ENCODE measurements at regions not wholly inside any gene's neighbourhood (a gene's known extent, or its start where the extent isn't known, plus 50 kb on each side); places are given as distances from the start of the nearest gene placed in this dataset.

DNA sequence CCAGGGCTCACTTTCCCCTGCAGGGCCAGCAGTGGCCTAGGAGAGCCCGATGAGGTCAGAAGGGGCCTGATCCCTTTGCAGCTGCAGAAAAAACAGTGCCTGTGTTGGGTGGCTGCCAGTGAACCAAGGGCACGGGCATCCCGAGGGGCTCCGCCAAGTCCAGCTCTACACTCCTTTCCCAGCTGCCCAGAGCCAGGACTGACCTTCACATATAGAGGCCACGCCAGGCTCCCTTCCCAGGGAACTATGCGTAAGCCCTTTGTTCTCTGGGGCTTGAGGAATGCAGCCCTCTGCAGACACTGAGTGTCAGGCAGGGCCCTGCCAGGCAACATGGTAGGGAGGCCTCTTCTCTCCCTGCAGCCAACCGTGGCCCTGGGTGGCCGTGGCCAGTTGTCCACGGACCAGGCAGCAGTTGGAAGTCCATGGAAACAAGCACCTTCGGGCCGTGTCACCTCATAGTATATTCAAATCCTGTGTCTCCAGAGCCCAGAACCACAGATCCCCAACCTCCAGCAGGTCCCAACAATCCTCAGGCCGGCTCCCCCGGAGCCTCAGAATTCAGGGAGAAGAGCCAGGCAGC lies 194.0 kb downstream of the NPHP4 start:
- no peak for ATAC-seq
- Histone ChIP-seq H3K36me3 (ENCODE audit: control insufficient read depth in 2 of 2, insufficient read depth in 2 of 2, low read length in 1 of 2) (no peaks in the 10 kb centered on the region), H3K4me1 (ENCODE audit: control insufficient read depth, insufficient read depth, low read length) (no peaks in the 10 kb centered on the region), H2AFZ (ENCODE audit: control insufficient read depth, low read depth, low read length) (no peak overlapping the region), H3K27me3 (replicated peaks in 1 of 2; ENCODE audit: control insufficient read depth in 2 of 2, insufficient read depth in 2 of 2, low read length in 1 of 2) (no peaks in the 10 kb centered on the region), H3K9me3 (replicated peaks; ENCODE audit: control insufficient read depth, insufficient read depth, low read length) (no peaks in the 10 kb centered on the region), H3K4me2 (ENCODE audit: control insufficient read depth, insufficient read depth) (no peak overlapping the region), H3K9ac (ENCODE audit: control insufficient read depth, insufficient read depth, low read length) (no peak overlapping the region), H3K4me3 (no peak overlapping the region), H3K79me2 (ENCODE audit: control insufficient read depth, insufficient read depth, low read length) (no peaks in the 10 kb centered on the region), H4K20me1 (ENCODE audit: control insufficient read depth, insufficient read depth) (no peaks in the 10 kb centered on the region), H3K27ac (ENCODE audit: control insufficient read depth, insufficient read depth) (no peak overlapping the region)
- intact Hi-C loops (cut with micrococcal nuclease; ENCODE audit: unreplicated experiment) (no loop called here), in situ Hi-C loops (cut with MboI) (no loop called here)
- RAD21 ChIA-PET (ENCODE audit: unreplicated experiment), result no interaction called here
- no peak for DNase-seq (ENCODE audit: low read depth, low spot score)
- POLR2A ChIA-PET, result no interaction called here
- TF ChIP-seq NFYA (IDR thresholded peaks at IDR 0.05; ENCODE audit: borderline replicate concordance, low read depth, low read length) (no peak), TAF1 (IDR thresholded peaks at IDR 0.05; ENCODE audit: borderline replicate concordance, low read depth, low read length) (no peak), CBX5 (IDR thresholded peaks at IDR 0.05; ENCODE audit: low read depth) (no peak), POLR2AphosphoS5 (IDR thresholded peaks at IDR 0.05; ENCODE audit: low read length) (no peak)
- FAIRE-seq, result no peak
- 26% methylated on average over 13 of the region's 13 CpGs for WGBS (ENCODE audit: insufficient coverage, insufficient replicate concordance, low lambda C conversion rate, missing lambda C conversion rate)
- CTCF ChIA-PET, result no interaction called here
- SMC1A ChIA-PET (ENCODE audit: uncharacterized antibody, unreplicated experiment), result no interaction called here
- BruUV-seq (replicated peaks), result no TSS peak

DNA sequence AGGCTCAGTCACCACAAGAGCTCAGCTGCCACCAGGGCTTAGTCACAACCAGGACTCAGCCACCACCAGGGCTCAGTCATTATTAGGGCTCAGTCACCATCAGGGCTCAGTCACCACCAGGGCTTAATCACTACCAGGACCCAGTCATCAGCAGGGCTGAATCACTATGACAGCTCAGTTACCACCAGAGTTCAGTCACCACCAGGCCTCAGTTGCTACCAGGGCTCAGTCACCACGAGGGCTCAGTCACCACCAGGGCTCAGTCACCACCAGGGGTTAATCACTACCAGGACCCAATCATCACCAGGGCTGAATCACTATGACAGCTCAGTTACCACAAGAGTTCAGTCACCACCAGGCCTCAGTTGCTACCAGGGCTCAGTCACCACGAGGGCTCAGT lies 196.2 kb downstream of the NPHP4 start:
- H3K9ac ChIP-seq (ENCODE audit: control insufficient read depth, insufficient read depth, low read length), result no peak overlapping the region
- ATAC-seq (no peak), DNase-seq (ENCODE audit: low read depth, low spot score) (no peak), FAIRE-seq (no peak)
- intact Hi-C loops (cut with micrococcal nuclease; ENCODE audit: unreplicated experiment), result no loop called here
- H4K20me1 ChIP-seq (ENCODE audit: control insufficient read depth, insufficient read depth), result no peaks in the 10 kb centered on the region
- ChIA-PET SMC1A (ENCODE audit: uncharacterized antibody, unreplicated experiment) (no interaction called here), CTCF (no interaction called here), POLR2A (no interaction called here), RAD21 (ENCODE audit: unreplicated experiment) (no interaction called here)
- H3K4me3 ChIP-seq, result no peak overlapping the region
- no peak overlapping the region for H3K4me2 ChIP-seq (ENCODE audit: control insufficient read depth, insufficient read depth)
- 0% methylated on average over 2 of the region's 2 CpGs for WGBS (ENCODE audit: insufficient coverage, insufficient replicate concordance, low lambda C conversion rate, missing lambda C conversion rate)
- BruUV-seq (replicated peaks), result no TSS peak
- in situ Hi-C loops (cut with MboI), result no loop called here
- no peaks in the 10 kb centered on the region for H3K27me3 ChIP-seq (replicated peaks in 1 of 2; ENCODE audit: control insufficient read depth in 2 of 2, insufficient read depth in 2 of 2, low read length in 1 of 2)
- H3K9me3 ChIP-seq (replicated peaks; ENCODE audit: control insufficient read depth, insufficient read depth, low read length), result no peaks in the 10 kb centered on the region
- no peaks in the 10 kb centered on the region for H3K36me3 ChIP-seq (ENCODE audit: control insufficient read depth in 2 of 2, insufficient read depth in 2 of 2, low read length in 1 of 2)
- no peaks in the 10 kb centered on the region for H3K4me1 ChIP-seq (ENCODE audit: control insufficient read depth, insufficient read depth, low read length)
- H3K79me2 ChIP-seq (ENCODE audit: control insufficient read depth, insufficient read depth, low read length), result no peaks in the 10 kb centered on the region
- no peak overlapping the region for H2AFZ ChIP-seq (ENCODE audit: control insufficient read depth, low read depth, low read length)
- no peak overlapping the region for H3K27ac ChIP-seq (ENCODE audit: control insufficient read depth, insufficient read depth)
- TF ChIP-seq TAF1 (IDR thresholded peaks at IDR 0.05; ENCODE audit: borderline replicate concordance, low read depth, low read length), result no peak
- no peak for TF ChIP-seq IRF4 (IDR thresholded peaks at IDR 0.05; ENCODE audit: low read depth, low read length)
- TF ChIP-seq, protein P1, sequence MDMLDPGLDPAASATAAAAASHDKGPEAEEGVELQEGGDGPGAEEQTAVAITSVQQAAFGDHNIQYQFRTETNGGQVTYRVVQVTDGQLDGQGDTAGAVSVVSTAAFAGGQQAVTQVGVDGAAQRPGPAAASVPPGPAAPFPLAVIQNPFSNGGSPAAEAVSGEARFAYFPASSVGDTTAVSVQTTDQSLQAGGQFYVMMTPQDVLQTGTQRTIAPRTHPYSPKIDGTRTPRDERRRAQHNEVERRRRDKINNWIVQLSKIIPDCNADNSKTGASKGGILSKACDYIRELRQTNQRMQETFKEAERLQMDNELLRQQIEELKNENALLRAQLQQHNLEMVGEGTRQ (IDR thresholded peaks at IDR 0.05; ENCODE audit: borderline replicate concordance, low read depth, low read length), result no peak
- TF ChIP-seq BCL11A (IDR thresholded peaks at IDR 0.05; ENCODE audit: low read depth, low read length), result no peak
- TF ChIP-seq, protein P2, sequence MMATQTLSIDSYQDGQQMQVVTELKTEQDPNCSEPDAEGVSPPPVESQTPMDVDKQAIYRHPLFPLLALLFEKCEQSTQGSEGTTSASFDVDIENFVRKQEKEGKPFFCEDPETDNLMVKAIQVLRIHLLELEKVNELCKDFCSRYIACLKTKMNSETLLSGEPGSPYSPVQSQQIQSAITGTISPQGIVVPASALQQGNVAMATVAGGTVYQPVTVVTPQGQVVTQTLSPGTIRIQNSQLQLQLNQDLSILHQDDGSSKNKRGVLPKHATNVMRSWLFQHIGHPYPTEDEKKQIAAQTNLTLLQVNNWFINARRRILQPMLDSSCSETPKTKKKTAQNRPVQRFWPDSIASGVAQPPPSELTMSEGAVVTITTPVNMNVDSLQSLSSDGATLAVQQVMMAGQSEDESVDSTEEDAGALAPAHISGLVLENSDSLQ (IDR thresholded peaks at IDR 0.05), result no peak
- TF ChIP-seq NBN (IDR thresholded peaks at IDR 0.05), result no peak
- no peak for TF ChIP-seq PAX5 (IDR thresholded peaks at IDR 0.05; ENCODE audit: borderline replicate concordance, low read depth, low read length)
- TF ChIP-seq CHD2 (IDR thresholded peaks at IDR 0.05; ENCODE audit: borderline replicate concordance, low read depth, low read length), result no peak
- TF ChIP-seq YBX1 (IDR thresholded peaks at IDR 0.05), result no peak
- no peak for TF ChIP-seq SRF (IDR thresholded peaks at IDR 0.05; ENCODE audit: low read depth in 2 of 2, low read length in 2 of 2)
- TF ChIP-seq FOXK2 (IDR thresholded peaks at IDR 0.05), result no peak
- TF ChIP-seq, protein P3, sequence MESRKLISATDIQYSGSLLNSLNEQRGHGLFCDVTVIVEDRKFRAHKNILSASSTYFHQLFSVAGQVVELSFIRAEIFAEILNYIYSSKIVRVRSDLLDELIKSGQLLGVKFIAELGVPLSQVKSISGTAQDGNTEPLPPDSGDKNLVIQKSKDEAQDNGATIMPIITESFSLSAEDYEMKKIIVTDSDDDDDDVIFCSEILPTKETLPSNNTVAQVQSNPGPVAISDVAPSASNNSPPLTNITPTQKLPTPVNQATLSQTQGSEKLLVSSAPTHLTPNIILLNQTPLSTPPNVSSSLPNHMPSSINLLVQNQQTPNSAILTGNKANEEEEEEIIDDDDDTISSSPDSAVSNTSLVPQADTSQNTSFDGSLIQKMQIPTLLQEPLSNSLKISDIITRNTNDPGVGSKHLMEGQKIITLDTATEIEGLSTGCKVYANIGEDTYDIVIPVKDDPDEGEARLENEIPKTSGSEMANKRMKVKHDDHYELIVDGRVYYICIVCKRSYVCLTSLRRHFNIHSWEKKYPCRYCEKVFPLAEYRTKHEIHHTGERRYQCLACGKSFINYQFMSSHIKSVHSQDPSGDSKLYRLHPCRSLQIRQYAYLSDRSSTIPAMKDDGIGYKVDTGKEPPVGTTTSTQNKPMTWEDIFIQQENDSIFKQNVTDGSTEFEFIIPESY (IDR thresholded peaks at IDR 0.05), result no peak
- TF ChIP-seq SMAD5 (IDR thresholded peaks at IDR 0.05; ENCODE audit: low read depth), result no peak
